ENCODE measurements at regions not wholly inside any gene's neighbourhood (a gene's known extent, or its start where the extent isn't known, plus 50 kb on each side); places are given as distances from the start of the nearest gene placed in this dataset.

- TF ChIP-seq HNF4A (conservative IDR thresholded peaks at IDR 0.05): no peak
Measured at GRCh38 chr13:31614073-31614472, 125.3 kb upstream of the RXFP2 start (continued).

- Histone ChIP-seq H3K27ac (ENCODE audit: low read depth in 1 of 2, low read length in 2 of 2) (no peak overlapping the region), H3K36me3 (ENCODE audit: control insufficient read depth in 4 of 4, insufficient read depth in 3 of 4, low read depth in 1 of 4, low read length in 3 of 4) (no peaks in the 10 kb centered on the region), H3K4me3 (ENCODE audit: low read depth in 1 of 3, low read length in 3 of 3) (no peak overlapping the region), H3K9ac (ENCODE audit: low read depth in 1 of 2, low read length in 2 of 2) (no peak overlapping the region), H3K27me3 (ENCODE audit: control insufficient read depth in 4 of 4, insufficient read depth in 4 of 4, low read length in 3 of 4) (no peaks in the 10 kb centered on the region), H3K4me1 (ENCODE audit: control insufficient read depth in 4 of 4, insufficient read depth in 4 of 4, low read length in 3 of 4) (no peaks in the 10 kb centered on the region), H3K9me3 (ENCODE audit: control insufficient read depth in 4 of 4, low read length in 3 of 4) (peaks cover 0 to 6% (median 5%) of the 10 kb centered on the region in 4 donors)
- WGBS: 76% methylated on average over 1 of the region's 1 CpG
- TF ChIP-seq NR2F2 (IDR thresholded peaks at IDR 0.05) (no peak), FOXA1 (IDR thresholded peaks at IDR 0.05) (no peak), TAF1 (conservative IDR thresholded peaks at IDR 0.05) (no peak), MAX (IDR thresholded peaks at IDR 0.05) (no peak), CTCF (IDR thresholded peaks at IDR 0.05; ENCODE audit: low read depth, low read length, missing input control) (no peak), SP1 (IDR thresholded peaks at IDR 0.05) (no peak), GABPA (IDR thresholded peaks at IDR 0.05 in 1 of 2, conservative IDR thresholded peaks at IDR 0.05 in 1 of 2) (no peak), JUND (IDR thresholded peaks at IDR 0.05) (no peak)
- no peak for DNase-seq (ENCODE audit: low spot score)
Measured at GRCh38 chr13:31614704-31615103, 124.6 kb upstream of the RXFP2 start.

GRCh38 chr13:31625115-31625514 lies 114.2 kb upstream of the RXFP2 start:
- no peak for TF ChIP-seq HNF4A (conservative IDR thresholded peaks at IDR 0.05)
- TF ChIP-seq ZBTB33 (IDR thresholded peaks at IDR 0.05): no peak
- no peak for TF ChIP-seq NR2F2 (IDR thresholded peaks at IDR 0.05)
- no peak for TF ChIP-seq ATF3 (IDR thresholded peaks at IDR 0.05)
- TF ChIP-seq FOXA1 (IDR thresholded peaks at IDR 0.05): no peak
- TF ChIP-seq EGR1 (IDR thresholded peaks at IDR 0.05; ENCODE audit: low read depth in 2 of 2): no peak
- no peak for TF ChIP-seq SP1 (IDR thresholded peaks at IDR 0.05)
- TF ChIP-seq GABPA (IDR thresholded peaks at IDR 0.05 in 1 of 2, conservative IDR thresholded peaks at IDR 0.05 in 1 of 2): no peak
- no peak for TF ChIP-seq YY1 (IDR thresholded peaks at IDR 0.05)
- no peak for TF ChIP-seq CTCF (IDR thresholded peaks at IDR 0.05; ENCODE audit: low read depth, low read length, missing input control)
- no peak for TF ChIP-seq TAF1 (conservative IDR thresholded peaks at IDR 0.05)
- no peak for TF ChIP-seq RAD21 (IDR thresholded peaks at IDR 0.05)
- TF ChIP-seq FOXA2 (IDR thresholded peaks at IDR 0.05): no peak
- TF ChIP-seq RXRA (IDR thresholded peaks at IDR 0.05): no peak
- no peak for TF ChIP-seq REST (IDR thresholded peaks at IDR 0.05)
- TF ChIP-seq MAX (IDR thresholded peaks at IDR 0.05): no peak
- no peak for TF ChIP-seq HNF4G (IDR thresholded peaks at IDR 0.05)
- no peak for TF ChIP-seq JUND (IDR thresholded peaks at IDR 0.05)
- H3K4me1 ChIP-seq (ENCODE audit: control insufficient read depth in 4 of 4, insufficient read depth in 4 of 4, low read length in 3 of 4): no peaks in the 10 kb centered on the region
- no peak overlapping the region for H3K9ac ChIP-seq (ENCODE audit: low read depth in 1 of 2, low read length in 2 of 2)
- peaks cover 0 to 1% (median 0%) of the 10 kb centered on the region in 4 donors for H3K9me3 ChIP-seq (ENCODE audit: control insufficient read depth in 4 of 4, low read length in 3 of 4)
- no peak overlapping the region for H3K27ac ChIP-seq (ENCODE audit: low read depth in 1 of 2, low read length in 2 of 2)
- H3K27me3 ChIP-seq (ENCODE audit: control insufficient read depth in 4 of 4, insufficient read depth in 4 of 4, low read length in 3 of 4): peaks cover 0 to 5% (median 0%) of the 10 kb centered on the region in 4 donors
- WGBS: 90% methylated on average over 1 of the region's 1 CpG
- H3K4me3 ChIP-seq (ENCODE audit: low read depth in 1 of 3, low read length in 3 of 3): no peak overlapping the region
- no peak for DNase-seq (ENCODE audit: low spot score)
- H3K36me3 ChIP-seq (ENCODE audit: control insufficient read depth in 4 of 4, insufficient read depth in 3 of 4, low read depth in 1 of 4, low read length in 3 of 4): no peaks in the 10 kb centered on the region
